ENCODE measurements at regions not wholly inside any gene's neighbourhood (a gene's known extent, or its start where the extent isn't known, plus 50 kb on each side); places are given as distances from the start of the nearest gene placed in this dataset.

DNA sequence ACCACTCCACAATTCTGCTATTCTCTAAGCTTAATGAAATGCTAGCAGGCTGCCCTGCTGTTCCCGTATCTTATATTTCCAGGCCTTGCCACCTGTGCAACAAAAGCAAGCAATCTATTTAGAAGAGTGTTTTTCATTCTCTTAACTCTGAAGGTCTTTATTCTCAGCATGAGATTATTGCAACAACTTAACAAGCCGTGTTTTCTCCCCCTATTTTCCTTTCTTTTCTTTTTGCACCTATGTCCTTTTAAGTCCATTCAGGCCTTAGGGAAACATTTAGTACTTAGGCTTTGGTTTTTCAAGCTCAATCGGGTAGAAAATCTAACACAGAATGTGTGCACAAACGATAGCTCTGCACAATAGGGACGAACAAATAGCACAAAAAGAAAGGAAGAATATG is 89.6 kb upstream of the DMRTA1 start:
- no peaks in the 10 kb centered on the region for H4K20me1 ChIP-seq (ENCODE audit: control insufficient read depth, extremely low read depth, insufficient read depth, low read length)
- no peaks in the 10 kb centered on the region for H3K36me3 ChIP-seq (ENCODE audit: control insufficient read depth, insufficient read depth, low read length)
- H3K27ac ChIP-seq (ENCODE audit: insufficient read depth, low read length): no peak overlapping the region
- H3K79me2 ChIP-seq (ENCODE audit: control insufficient read depth, insufficient read depth, low read length): no peaks in the 10 kb centered on the region
- H3K9ac ChIP-seq (ENCODE audit: insufficient read depth, low read length): no peak overlapping the region
- no peak overlapping the region for H3K4me3 ChIP-seq (replicated peaks in 1 of 4; ENCODE audit: control extremely low read depth in 1 of 4, insufficient read depth in 1 of 4, low read depth in 3 of 4, low read length in 4 of 4)
- H3K9me3 ChIP-seq (ENCODE audit: control insufficient read depth, insufficient read depth, low read depth, low read length): no peaks in the 10 kb centered on the region
- no peaks in the 10 kb centered on the region for H3K4me1 ChIP-seq (ENCODE audit: control insufficient read depth, extremely low read depth, insufficient read depth, low read length)
- DNase-seq (ENCODE audit: low read depth in 2 of 2): no peak
- no peaks in the 10 kb centered on the region for H3K27me3 ChIP-seq (ENCODE audit: control insufficient read depth, insufficient read depth, low read length)
- TF ChIP-seq, protein P1, sequence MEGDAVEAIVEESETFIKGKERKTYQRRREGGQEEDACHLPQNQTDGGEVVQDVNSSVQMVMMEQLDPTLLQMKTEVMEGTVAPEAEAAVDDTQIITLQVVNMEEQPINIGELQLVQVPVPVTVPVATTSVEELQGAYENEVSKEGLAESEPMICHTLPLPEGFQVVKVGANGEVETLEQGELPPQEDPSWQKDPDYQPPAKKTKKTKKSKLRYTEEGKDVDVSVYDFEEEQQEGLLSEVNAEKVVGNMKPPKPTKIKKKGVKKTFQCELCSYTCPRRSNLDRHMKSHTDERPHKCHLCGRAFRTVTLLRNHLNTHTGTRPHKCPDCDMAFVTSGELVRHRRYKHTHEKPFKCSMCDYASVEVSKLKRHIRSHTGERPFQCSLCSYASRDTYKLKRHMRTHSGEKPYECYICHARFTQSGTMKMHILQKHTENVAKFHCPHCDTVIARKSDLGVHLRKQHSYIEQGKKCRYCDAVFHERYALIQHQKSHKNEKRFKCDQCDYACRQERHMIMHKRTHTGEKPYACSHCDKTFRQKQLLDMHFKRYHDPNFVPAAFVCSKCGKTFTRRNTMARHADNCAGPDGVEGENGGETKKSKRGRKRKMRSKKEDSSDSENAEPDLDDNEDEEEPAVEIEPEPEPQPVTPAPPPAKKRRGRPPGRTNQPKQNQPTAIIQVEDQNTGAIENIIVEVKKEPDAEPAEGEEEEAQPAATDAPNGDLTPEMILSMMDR (conservative IDR thresholded peaks at IDR 0.05 in 1 of 2, IDR thresholded peaks at IDR 0.05 in 1 of 2; ENCODE audit: low read depth in 1 of 2, low read length in 2 of 2): no peak
- no peak for TF ChIP-seq EZH2 (IDR thresholded peaks at IDR 0.05; ENCODE audit: low read length, missing control alignments)
- no peak overlapping the region for H3K4me2 ChIP-seq (ENCODE audit: extremely low read depth, insufficient read depth, low read length)
- H2AFZ ChIP-seq (ENCODE audit: low read length): no peak overlapping the region

DNA sequence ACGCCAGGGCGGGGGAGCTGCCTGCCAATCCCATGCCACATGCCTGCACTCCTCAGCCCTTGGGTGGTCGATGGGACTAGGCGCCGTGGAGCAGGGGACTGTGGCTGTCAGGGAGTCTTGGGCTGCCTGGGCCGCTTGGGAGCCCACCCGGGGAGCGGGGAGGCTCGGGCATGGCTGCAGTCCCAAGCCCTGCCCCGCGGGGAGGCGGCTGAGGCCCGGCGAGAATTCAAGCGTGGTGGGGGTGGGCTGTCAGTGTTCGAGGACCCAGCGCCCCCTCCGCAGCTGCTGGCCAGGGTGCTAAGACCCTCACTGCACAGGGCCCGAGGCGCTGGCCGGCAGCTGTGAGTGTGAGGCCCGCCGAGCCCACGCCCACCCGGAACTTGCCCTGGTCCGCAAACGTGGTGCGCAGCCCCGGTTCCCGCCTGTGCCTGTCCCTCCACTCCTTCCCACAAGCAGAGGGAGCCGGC is 83.2 kb upstream of the DMRTA1 start:
- Histone ChIP-seq H3K27ac (ENCODE audit: insufficient read depth, low read length) (no peak overlapping the region), H3K9ac (ENCODE audit: insufficient read depth, low read length) (no peak overlapping the region), H3K4me1 (ENCODE audit: control insufficient read depth, extremely low read depth, insufficient read depth, low read length) (no peaks in the 10 kb centered on the region), H3K4me2 (ENCODE audit: extremely low read depth, insufficient read depth, low read length) (no peak overlapping the region), H2AFZ (ENCODE audit: low read length) (no peak overlapping the region), H3K36me3 (ENCODE audit: control insufficient read depth, insufficient read depth, low read length) (no peaks in the 10 kb centered on the region), H3K4me3 (replicated peaks in 1 of 4; ENCODE audit: control extremely low read depth in 1 of 4, insufficient read depth in 1 of 4, low read depth in 3 of 4, low read length in 4 of 4) (no peak overlapping the region), H3K79me2 (ENCODE audit: control insufficient read depth, insufficient read depth, low read length) (no peaks in the 10 kb centered on the region), H4K20me1 (ENCODE audit: control insufficient read depth, extremely low read depth, insufficient read depth, low read length) (no peaks in the 10 kb centered on the region), H3K27me3 (ENCODE audit: control insufficient read depth, insufficient read depth, low read length) (no peaks in the 10 kb centered on the region), H3K9me3 (ENCODE audit: control insufficient read depth, insufficient read depth, low read depth, low read length) (no peaks in the 10 kb centered on the region)
- TF ChIP-seq EZH2 (IDR thresholded peaks at IDR 0.05; ENCODE audit: low read length, missing control alignments): no peak
- TF ChIP-seq, protein P1 (conservative IDR thresholded peaks at IDR 0.05 in 1 of 2, IDR thresholded peaks at IDR 0.05 in 1 of 2; ENCODE audit: low read depth in 1 of 2, low read length in 2 of 2): no peak
- DNase-seq (ENCODE audit: low read depth in 2 of 2): no peak

DNA sequence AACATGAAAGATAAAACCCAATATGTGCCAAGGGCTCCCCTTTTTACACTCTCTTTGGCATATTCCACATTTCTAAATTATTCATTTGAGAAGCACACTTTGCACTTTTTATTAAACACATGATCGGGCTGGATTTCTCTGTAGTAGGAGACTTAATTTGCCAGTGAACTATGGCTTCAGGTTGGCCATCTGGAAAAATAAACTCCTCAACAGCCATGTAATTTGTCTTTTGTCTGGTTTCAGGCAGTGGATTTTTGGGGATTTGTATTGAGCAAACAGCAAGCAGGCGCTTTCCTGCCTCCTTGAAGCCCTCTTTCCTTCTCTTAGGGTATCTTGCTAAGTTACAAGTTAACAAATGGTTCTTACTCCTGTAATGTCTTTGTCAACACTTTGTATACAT is 73.0 kb upstream of the DMRTA1 start:
- Histone ChIP-seq H3K9me3 (ENCODE audit: control insufficient read depth, insufficient read depth, low read depth, low read length) (no peaks in the 10 kb centered on the region), H3K27ac (ENCODE audit: insufficient read depth, low read length) (no peak overlapping the region), H3K27me3 (ENCODE audit: control insufficient read depth, insufficient read depth, low read length) (no peaks in the 10 kb centered on the region), H3K4me1 (ENCODE audit: control insufficient read depth, extremely low read depth, insufficient read depth, low read length) (no peaks in the 10 kb centered on the region), H3K36me3 (ENCODE audit: control insufficient read depth, insufficient read depth, low read length) (no peaks in the 10 kb centered on the region), H3K4me2 (ENCODE audit: extremely low read depth, insufficient read depth, low read length) (no peak overlapping the region), H3K4me3 (replicated peaks in 1 of 4; ENCODE audit: control extremely low read depth in 1 of 4, insufficient read depth in 1 of 4, low read depth in 3 of 4, low read length in 4 of 4) (no peak overlapping the region), H3K79me2 (ENCODE audit: control insufficient read depth, insufficient read depth, low read length) (no peaks in the 10 kb centered on the region), H3K9ac (ENCODE audit: insufficient read depth, low read length) (no peak overlapping the region), H4K20me1 (ENCODE audit: control insufficient read depth, extremely low read depth, insufficient read depth, low read length) (no peaks in the 10 kb centered on the region), H2AFZ (ENCODE audit: low read length) (no peak overlapping the region)
- DNase-seq (ENCODE audit: low read depth in 2 of 2): no peak
- TF ChIP-seq, protein P1 (conservative IDR thresholded peaks at IDR 0.05 in 1 of 2, IDR thresholded peaks at IDR 0.05 in 1 of 2; ENCODE audit: low read depth in 1 of 2, low read length in 2 of 2): no peak
- TF ChIP-seq EZH2 (IDR thresholded peaks at IDR 0.05; ENCODE audit: low read length, missing control alignments): no peak

Data from fibroblast of lung (primary cell).